ENCODE measurements at regions not wholly inside any gene's neighbourhood (a gene's known extent, or its start where the extent isn't known, plus 50 kb on each side); places are given as distances from the start of the nearest gene placed in this dataset.

DNA sequence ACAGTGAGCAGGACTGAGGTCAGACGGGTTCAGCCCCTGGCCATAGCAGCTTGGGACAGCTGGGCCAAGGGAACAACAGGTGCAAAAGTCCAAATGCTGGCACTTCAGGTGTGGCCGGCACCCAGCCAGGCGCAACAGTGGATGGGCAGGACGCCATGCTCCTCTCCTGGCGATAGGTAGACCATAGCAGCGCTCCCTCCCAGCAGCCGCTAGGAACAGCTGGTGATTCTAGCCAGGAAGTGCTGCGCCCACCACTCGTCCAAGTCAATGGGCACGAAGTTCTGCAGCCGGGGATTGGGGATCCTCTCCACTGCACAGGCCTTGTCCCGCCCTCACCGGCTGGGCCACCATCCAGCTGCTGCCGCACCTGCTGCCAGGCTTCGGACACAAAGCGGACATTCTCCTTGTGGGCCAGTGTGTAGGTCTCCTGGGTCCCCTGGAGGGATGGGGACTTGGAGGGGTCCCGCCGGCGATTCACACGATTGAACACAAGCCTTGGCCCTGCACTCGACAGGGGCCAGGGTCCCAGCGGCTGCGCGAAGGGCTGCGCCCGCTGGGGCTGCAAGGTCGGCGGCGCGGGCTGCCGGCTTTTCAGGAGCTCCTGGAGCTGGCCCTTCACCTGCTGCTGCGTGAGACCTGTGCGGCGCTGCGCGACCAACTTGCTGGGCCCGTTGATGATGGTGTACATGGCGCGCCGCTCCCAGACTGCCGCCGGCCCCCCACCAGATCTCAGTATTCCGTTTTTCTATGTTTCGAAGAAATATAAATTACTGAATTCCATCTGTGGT lies 227.5 kb upstream of the STK26 start:
- Histone ChIP-seq H2BK12ac (ENCODE audit: low read length) (no peak overlapping the region), H3K4me2 (ENCODE audit: insufficient read depth, low read length, poor library complexity, severe bottlenecking) (no peak overlapping the region), H2BK120ac (ENCODE audit: low read depth, low read length) (no peak overlapping the region), H3K23ac (ENCODE audit: low read depth, low read length, poor library complexity) (no peak overlapping the region), H3K14ac (ENCODE audit: low read length) (no peak overlapping the region), H3K18ac (ENCODE audit: low read length) (no peak overlapping the region), H2BK5ac (ENCODE audit: low read length) (no peak overlapping the region), H3K9ac (ENCODE audit: low read depth, low read length, poor library complexity) (no peak overlapping the region), H4K91ac (ENCODE audit: low read depth, low read length, poor library complexity) (no peak overlapping the region), H3K36me3 (replicated peaks in 1 of 2; ENCODE audit: control insufficient read depth in 2 of 2, insufficient read depth in 2 of 2, low read length in 2 of 2) (peaks cover 27 to 67% of the 10 kb centered on the region in 2 donors), H3K9me3 (replicated peaks in 1 of 2; ENCODE audit: control insufficient read depth in 2 of 2, insufficient read depth in 1 of 2, low read depth in 1 of 2, low read length in 2 of 2) (peaks cover 0 to 2% of the 10 kb centered on the region in 2 donors), H3K4ac (ENCODE audit: low read length) (no peak overlapping the region), H3K4me1 (ENCODE audit: control insufficient read depth in 2 of 2, insufficient read depth in 1 of 2, low read depth in 1 of 2, low read length in 2 of 2) (no peaks in the 10 kb centered on the region), H2AK5ac (ENCODE audit: low read depth, low read length) (no peak overlapping the region), H3K27me3 (ENCODE audit: control insufficient read depth in 3 of 3, insufficient read depth in 3 of 3, low read depth in 1 of 3, low read length in 3 of 3) (peaks cover 0 to 32% (median 0%) of the 10 kb centered on the region in 3 experiments), H2BK15ac (ENCODE audit: low read length) (no peak overlapping the region), H3K4me3 (ENCODE audit: low read length in 2 of 2) (no peak overlapping the region), H3K79me1 (ENCODE audit: low read depth, low read length) (peaks cover 2% of the 10 kb centered on the region), H3K27ac (replicated peaks; ENCODE audit: low read length) (no peak overlapping the region), H4K8ac (ENCODE audit: low read depth, low read length) (no peak overlapping the region), H2AFZ (ENCODE audit: low read length) (peak overlapping the region; percentile 50)
- WGBS, 2 donors (ENCODE audit: extremely low coverage in 2 of 2, insufficient read length in 2 of 2, insufficient replicate concordance in 1 of 2), result no CpG with 5 or more reads among the region's 44 CpGs
- DNase-seq (ENCODE audit: low spot score), result no peak

DNA sequence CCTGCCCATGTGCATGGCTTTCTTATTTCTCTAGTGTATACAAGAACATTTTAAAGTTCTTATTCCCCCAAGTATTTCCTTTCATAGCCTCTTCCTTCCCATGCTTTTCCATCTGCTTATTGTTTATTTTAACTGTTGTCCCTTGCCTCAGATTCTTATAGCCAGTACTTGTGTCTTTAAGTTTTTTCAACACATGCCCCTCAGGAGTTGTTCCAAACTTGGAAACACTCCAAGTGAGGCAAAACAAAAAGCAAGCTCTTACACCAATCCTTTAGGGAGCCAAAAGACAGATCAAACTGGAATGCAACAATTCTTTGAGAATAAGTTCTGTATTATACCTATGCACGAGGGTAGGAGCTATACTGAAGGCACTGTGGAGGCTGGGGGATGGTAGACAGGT lies 222.0 kb upstream of the STK26 start:
- Histone ChIP-seq H3K27me3 (ENCODE audit: control insufficient read depth in 3 of 3, insufficient read depth in 3 of 3, low read depth in 1 of 3, low read length in 3 of 3) (peaks cover 0 to 32% (median 0%) of the 10 kb centered on the region in 3 experiments), H2BK5ac (ENCODE audit: low read length) (no peak overlapping the region), H3K23ac (ENCODE audit: low read depth, low read length, poor library complexity) (no peak overlapping the region), H2BK120ac (ENCODE audit: low read depth, low read length) (no peak overlapping the region), H3K79me1 (ENCODE audit: low read depth, low read length) (peaks cover 2% of the 10 kb centered on the region), H2BK12ac (ENCODE audit: low read length) (no peak overlapping the region), H3K4me1 (ENCODE audit: control insufficient read depth in 2 of 2, insufficient read depth in 1 of 2, low read depth in 1 of 2, low read length in 2 of 2) (no peaks in the 10 kb centered on the region), H3K9me3 (replicated peaks in 1 of 2; ENCODE audit: control insufficient read depth in 2 of 2, insufficient read depth in 1 of 2, low read depth in 1 of 2, low read length in 2 of 2) (no peaks in the 10 kb centered on the region), H4K91ac (ENCODE audit: low read depth, low read length, poor library complexity) (no peak overlapping the region), H3K9ac (ENCODE audit: low read depth, low read length, poor library complexity) (no peak overlapping the region), H3K18ac (ENCODE audit: low read length) (no peak overlapping the region), H2AK5ac (ENCODE audit: low read depth, low read length) (no peak overlapping the region), H3K36me3 (replicated peaks in 1 of 2; ENCODE audit: control insufficient read depth in 2 of 2, insufficient read depth in 2 of 2, low read length in 2 of 2) (peaks cover 6 to 50% of the 10 kb centered on the region in 2 donors), H3K14ac (ENCODE audit: low read length) (no peak overlapping the region), H3K4ac (ENCODE audit: low read length) (no peak overlapping the region), H4K8ac (ENCODE audit: low read depth, low read length) (no peak overlapping the region), H2AFZ (ENCODE audit: low read length) (no peak overlapping the region), H3K4me3 (ENCODE audit: low read length in 2 of 2) (no peak overlapping the region), H3K4me2 (ENCODE audit: insufficient read depth, low read length, poor library complexity, severe bottlenecking) (no peak overlapping the region), H2BK15ac (ENCODE audit: low read length) (no peak overlapping the region), H3K27ac (replicated peaks; ENCODE audit: low read length) (no peak overlapping the region)
- no CpG with 5 or more reads among the region's 1 CpG for WGBS, 2 donors (ENCODE audit: extremely low coverage in 2 of 2, insufficient read length in 2 of 2, insufficient replicate concordance in 1 of 2)
- DNase-seq (ENCODE audit: low spot score), result no peak

DNA sequence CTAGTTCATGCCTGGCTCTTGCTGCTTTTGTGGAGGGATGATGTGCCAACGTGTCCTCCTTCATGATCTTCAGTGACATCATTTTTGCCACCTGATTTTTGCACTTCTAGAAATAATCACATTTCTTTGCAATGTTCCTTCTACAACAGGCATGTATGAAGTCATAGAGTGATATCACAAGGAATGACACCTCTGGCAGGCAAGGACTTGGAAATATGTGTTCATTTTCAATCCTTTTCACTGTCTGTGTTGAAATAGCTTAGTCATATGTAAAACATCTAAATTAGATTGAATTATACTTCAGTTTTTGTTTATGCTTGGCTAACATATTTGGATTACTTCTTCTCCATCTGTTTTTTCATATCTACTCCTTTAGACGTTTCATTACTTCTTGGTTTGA lies 221.2 kb upstream of the STK26 start:
- Histone ChIP-seq H3K4me2 (ENCODE audit: insufficient read depth, low read length, poor library complexity, severe bottlenecking) (no peak overlapping the region), H3K27me3 (ENCODE audit: control insufficient read depth in 3 of 3, insufficient read depth in 3 of 3, low read depth in 1 of 3, low read length in 3 of 3) (peaks cover 0 to 32% (median 0%) of the 10 kb centered on the region in 3 experiments), H3K4me3 (ENCODE audit: low read length in 2 of 2) (no peak overlapping the region), H2AFZ (ENCODE audit: low read length) (no peak overlapping the region), H4K8ac (ENCODE audit: low read depth, low read length) (no peak overlapping the region), H3K36me3 (replicated peaks in 1 of 2; ENCODE audit: control insufficient read depth in 2 of 2, insufficient read depth in 2 of 2, low read length in 2 of 2) (peaks cover 6 to 44% of the 10 kb centered on the region in 2 donors), H3K4ac (ENCODE audit: low read length) (no peak overlapping the region), H2BK5ac (ENCODE audit: low read length) (no peak overlapping the region), H3K23ac (ENCODE audit: low read depth, low read length, poor library complexity) (no peak overlapping the region), H4K91ac (ENCODE audit: low read depth, low read length, poor library complexity) (no peak overlapping the region), H3K9ac (ENCODE audit: low read depth, low read length, poor library complexity) (no peak overlapping the region), H3K18ac (ENCODE audit: low read length) (no peak overlapping the region), H3K14ac (ENCODE audit: low read length) (no peak overlapping the region), H3K4me1 (ENCODE audit: control insufficient read depth in 2 of 2, insufficient read depth in 1 of 2, low read depth in 1 of 2, low read length in 2 of 2) (no peaks in the 10 kb centered on the region), H2BK12ac (ENCODE audit: low read length) (no peak overlapping the region), H3K79me1 (ENCODE audit: low read depth, low read length) (peaks cover 2% of the 10 kb centered on the region), H2AK5ac (ENCODE audit: low read depth, low read length) (no peak overlapping the region), H3K27ac (replicated peaks; ENCODE audit: low read length) (no peak overlapping the region), H3K9me3 (replicated peaks in 1 of 2; ENCODE audit: control insufficient read depth in 2 of 2, insufficient read depth in 1 of 2, low read depth in 1 of 2, low read length in 2 of 2) (no peaks in the 10 kb centered on the region), H2BK120ac (ENCODE audit: low read depth, low read length) (no peak overlapping the region), H2BK15ac (ENCODE audit: low read length) (no peak overlapping the region)
- no CpG with 5 or more reads among the region's 2 CpGs for WGBS, 2 donors (ENCODE audit: extremely low coverage in 2 of 2, insufficient read length in 2 of 2, insufficient replicate concordance in 1 of 2)
- no peak for DNase-seq (ENCODE audit: low spot score)

DNA sequence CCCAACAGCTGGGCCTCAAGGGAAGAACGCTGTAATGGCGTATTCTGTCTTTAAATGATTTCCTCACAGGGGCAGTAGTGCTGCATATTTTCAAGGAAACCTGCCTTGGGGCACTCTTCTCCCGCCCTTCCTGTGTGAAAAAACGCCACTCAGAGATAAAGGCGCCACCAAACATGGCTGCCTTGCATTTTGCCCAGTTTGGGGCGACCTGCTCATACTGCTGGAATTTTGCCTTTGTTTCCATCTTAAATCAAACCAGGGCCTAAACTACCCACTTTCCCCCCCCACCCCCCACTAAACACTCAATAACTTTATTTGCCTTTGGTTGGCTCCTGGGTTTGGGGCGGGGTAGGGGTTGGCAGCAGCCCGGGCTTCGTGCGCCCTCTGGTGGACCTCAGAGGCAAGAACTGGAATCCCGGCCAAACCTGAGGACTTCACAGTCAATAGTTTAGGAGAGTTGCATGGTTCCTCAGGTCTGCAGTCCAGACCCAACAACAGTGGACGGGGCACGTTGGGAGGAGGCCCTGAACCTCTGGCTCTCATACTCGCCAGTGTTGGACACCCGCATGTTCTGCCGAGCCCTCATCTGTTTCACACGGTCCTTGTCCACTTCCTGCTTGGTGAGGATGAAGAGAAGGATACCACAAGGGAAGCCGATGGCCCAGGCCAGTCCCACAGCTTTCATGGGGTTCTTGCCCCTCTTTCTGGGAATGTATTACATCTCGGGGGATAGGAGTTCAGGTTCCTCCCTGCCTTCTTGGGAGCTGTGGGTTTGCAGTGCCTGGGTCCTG lies 220.1 kb upstream of the STK26 start:
- DNase-seq (ENCODE audit: low spot score), result no peak
- H3K4me3 ChIP-seq (ENCODE audit: low read length in 2 of 2), result peak overlapping the region in 1 of 2 donors; percentile 41

More for the DNA sequence above, 220.1 kb upstream of the STK26 start:
- no peak overlapping the region for H2BK12ac ChIP-seq (ENCODE audit: low read length)
- peaks cover 6 to 40% of the 10 kb centered on the region in 2 donors for H3K36me3 ChIP-seq (replicated peaks in 1 of 2; ENCODE audit: control insufficient read depth in 2 of 2, insufficient read depth in 2 of 2, low read length in 2 of 2)
- H3K14ac ChIP-seq (ENCODE audit: low read length), result no peak overlapping the region
- no peak overlapping the region for H3K4ac ChIP-seq (ENCODE audit: low read length)
- H4K8ac ChIP-seq (ENCODE audit: low read depth, low read length), result no peak overlapping the region
- no peak overlapping the region for H2AK5ac ChIP-seq (ENCODE audit: low read depth, low read length)
- H2BK5ac ChIP-seq (ENCODE audit: low read length), result no peak overlapping the region
- H3K27me3 ChIP-seq (ENCODE audit: control insufficient read depth in 3 of 3, insufficient read depth in 3 of 3, low read depth in 1 of 3, low read length in 3 of 3), result peaks cover 0 to 22% (median 0%) of the 10 kb centered on the region in 3 experiments
- H2AFZ ChIP-seq (ENCODE audit: low read length), result peak overlapping the region; percentile 91
- H3K18ac ChIP-seq (ENCODE audit: low read length), result no peak overlapping the region
- H3K9me3 ChIP-seq (replicated peaks in 1 of 2; ENCODE audit: control insufficient read depth in 2 of 2, insufficient read depth in 1 of 2, low read depth in 1 of 2, low read length in 2 of 2), result no peaks in the 10 kb centered on the region
- no peaks in the 10 kb centered on the region for H3K4me1 ChIP-seq (ENCODE audit: control insufficient read depth in 2 of 2, insufficient read depth in 1 of 2, low read depth in 1 of 2, low read length in 2 of 2)
- no peak overlapping the region for H2BK120ac ChIP-seq (ENCODE audit: low read depth, low read length)
- no peak overlapping the region for H3K9ac ChIP-seq (ENCODE audit: low read depth, low read length, poor library complexity)
- no CpG with 5 or more reads among the region's 19 CpGs for WGBS, 2 donors (ENCODE audit: extremely low coverage in 2 of 2, insufficient read length in 2 of 2, insufficient replicate concordance in 1 of 2)
- no peak overlapping the region for H3K4me2 ChIP-seq (ENCODE audit: insufficient read depth, low read length, poor library complexity, severe bottlenecking)
- H3K79me1 ChIP-seq (ENCODE audit: low read depth, low read length), result peaks cover 2% of the 10 kb centered on the region
- no peak overlapping the region for H3K27ac ChIP-seq (replicated peaks; ENCODE audit: low read length)
- H3K23ac ChIP-seq (ENCODE audit: low read depth, low read length, poor library complexity), result no peak overlapping the region
- H4K91ac ChIP-seq (ENCODE audit: low read depth, low read length, poor library complexity), result no peak overlapping the region
- H2BK15ac ChIP-seq (ENCODE audit: low read length), result no peak overlapping the region
